ENCODE measurements at regions not wholly inside any gene's neighbourhood (a gene's known extent, or its start where the extent isn't known, plus 50 kb on each side); places are given as distances from the start of the nearest gene placed in this dataset.

- H3K27me3 ChIP-seq (replicated peaks; ENCODE audit: insufficient read depth, low read depth, low read length, poor library complexity), result no peaks in the 10 kb centered on the region
- POLR2A ChIA-PET (ENCODE audit: low non-redundant PET), result no interaction called here
- no TSS peak for BruUV-seq (replicated peaks)
- CTCF ChIA-PET, result interaction anchor here (0.6 kb wide), 1 partner anchor 243 kb away, joined by 6 read pairs; no protein-coding TSS in a partner anchor
- TF ChIP-seq CTCF (conservative IDR thresholded peaks at IDR 0.05; ENCODE audit: low read depth, low read length), result no peak
- TF ChIP-seq EZH2 (IDR thresholded peaks at IDR 0.05; ENCODE audit: borderline replicate concordance, low read depth, low read length, poor library complexity, severe bottlenecking), result no peak
- no peaks in the 10 kb centered on the region for H3K4me1 ChIP-seq (ENCODE audit: insufficient read depth, low read length, poor library complexity, severe bottlenecking)
- H3K36me3 ChIP-seq (ENCODE audit: insufficient read depth, low read length, poor library complexity, severe bottlenecking), result no peaks in the 10 kb centered on the region
- no peak overlapping the region for H3K27ac ChIP-seq (ENCODE audit: low read depth, low read length, poor library complexity, severe bottlenecking)
- no peak for DNase-seq (ENCODE audit: low spot score)
- H3K9me3 ChIP-seq (ENCODE audit: low read depth, low read length, poor library complexity, severe bottlenecking), result peaks cover 14% of the 10 kb centered on the region
- H3K4me3 ChIP-seq (ENCODE audit: low read depth, low read length, poor library complexity, severe bottlenecking), result no peak overlapping the region
- intact Hi-C loops (cut with micrococcal nuclease; ENCODE audit: unreplicated experiment), result no loop called here
These were observed 131.1 kb downstream of the AHR start for GRCh38 chr7:17429579-17429978.

- TF ChIP-seq EZH2 (IDR thresholded peaks at IDR 0.05; ENCODE audit: borderline replicate concordance, low read depth, low read length, poor library complexity, severe bottlenecking) (no peak), CTCF (conservative IDR thresholded peaks at IDR 0.05; ENCODE audit: low read depth, low read length) (no peak)
- Histone ChIP-seq H3K4me1 (ENCODE audit: insufficient read depth, low read length, poor library complexity, severe bottlenecking) (no peaks in the 10 kb centered on the region), H3K9me3 (ENCODE audit: low read depth, low read length, poor library complexity, severe bottlenecking) (peaks cover 14% of the 10 kb centered on the region), H3K27me3 (replicated peaks; ENCODE audit: insufficient read depth, low read depth, low read length, poor library complexity) (no peaks in the 10 kb centered on the region), H3K36me3 (ENCODE audit: insufficient read depth, low read length, poor library complexity, severe bottlenecking) (no peaks in the 10 kb centered on the region), H3K4me3 (ENCODE audit: low read depth, low read length, poor library complexity, severe bottlenecking) (no peak overlapping the region), H3K27ac (ENCODE audit: low read depth, low read length, poor library complexity, severe bottlenecking) (no peak overlapping the region)
- no peak for DNase-seq (ENCODE audit: low spot score)
- CTCF ChIA-PET, result no interaction called here
- POLR2A ChIA-PET (ENCODE audit: low non-redundant PET), result no interaction called here
- intact Hi-C loops (cut with micrococcal nuclease; ENCODE audit: unreplicated experiment), result no loop called here
- no TSS peak for BruUV-seq (replicated peaks)
These were observed 134.3 kb downstream of the AHR start for GRCh38 chr7:17432793-17433192.

- DNase-seq (ENCODE audit: low spot score), result no peak
- peaks cover 1% of the 10 kb centered on the region for H3K9me3 ChIP-seq (ENCODE audit: low read depth, low read length, poor library complexity, severe bottlenecking)
- ChIA-PET CTCF (no interaction called here), POLR2A (ENCODE audit: low non-redundant PET) (no interaction called here)
- H3K4me3 ChIP-seq (ENCODE audit: low read depth, low read length, poor library complexity, severe bottlenecking), result no peak overlapping the region
- H3K27me3 ChIP-seq (replicated peaks; ENCODE audit: insufficient read depth, low read depth, low read length, poor library complexity), result no peaks in the 10 kb centered on the region
- H3K27ac ChIP-seq (ENCODE audit: low read depth, low read length, poor library complexity, severe bottlenecking), result no peak overlapping the region
- TF ChIP-seq EZH2 (IDR thresholded peaks at IDR 0.05; ENCODE audit: borderline replicate concordance, low read depth, low read length, poor library complexity, severe bottlenecking) (no peak), CTCF (conservative IDR thresholded peaks at IDR 0.05; ENCODE audit: low read depth, low read length) (no peak)
- no peaks in the 10 kb centered on the region for H3K4me1 ChIP-seq (ENCODE audit: insufficient read depth, low read length, poor library complexity, severe bottlenecking)
- BruUV-seq (replicated peaks), result no TSS peak
- no peaks in the 10 kb centered on the region for H3K36me3 ChIP-seq (ENCODE audit: insufficient read depth, low read length, poor library complexity, severe bottlenecking)
- intact Hi-C loops (cut with micrococcal nuclease; ENCODE audit: unreplicated experiment), result no loop called here
These were observed 135.7 kb downstream of the AHR start for GRCh38 chr7:17434191-17434590.
